Endothelial cell of umbilical vein (primary cell): ENCODE measurements at regions not wholly inside any gene's neighbourhood (a gene's known extent, or its start where the extent isn't known, plus 50 kb on each side); places are given as distances from the start of the nearest gene placed in this dataset.

ENCODE experiments used
- BruUV-seq: library from RNA; stranded (reverse); fragments of 400-500 nt; replicated peaks from 2 replicates; lab custom pipeline; 2021; lab: Mats Ljungman, UMichigan
- CTCF ChIA-PET: fragments of 300-600, 350-600 bp; sonication (Branson Sonifier 250); formaldehyde crosslinking; loops from one replicate; lab custom pipeline; 2021; ENCODE audit warnings: antibody characterized with exemption, inconsistent platforms; lab: Charles Lee
- POLR2A ChIA-PET: fragments of 300-600, 350-600 bp; sonication (Branson Sonifier 250); formaldehyde crosslinking; loops from one replicate; lab custom pipeline; 2021; ENCODE audit warnings: antibody characterized with exemption, inconsistent platforms; lab: Charles Lee
- DNase-seq: peaks from one replicate; pipeline ENCODE4 v3.0.0-alpha.2; 2011; ENCODE audit warnings: low read depth, low spot score
- FAIRE-seq: peaks from 2 replicates; lab custom pipeline; 2011; peaks lifted over from hg19 to GRCh38; lab: Jason Lieb, UNC
- H2AFZ ChIP-seq: 2 replicates; pipeline ENCODE4 v1.6.0; 2012; ENCODE audit warnings: low read depth, low read length, control low read depth, inconsistent platforms
- H3K27ac ChIP-seq: 2 replicates; pipeline ENCODE4 v1.5.1; 2011; ENCODE audit warnings: low read depth, mild to moderate bottlenecking, control low read depth, low read length, moderate library complexity; ENCODE audit not compliant: insufficient read depth
- H3K27me3 ChIP-seq, 2 experiments: 2 replicates each; pipeline versions ENCODE4 v1.6.0 to v1.6.1; 2011; ENCODE audit warnings: low read length in 2 of 2, mixed read lengths in 1 of 2; ENCODE audit not compliant: control insufficient read depth in 2 of 2, insufficient read depth in 2 of 2
- H3K36me3 ChIP-seq, 2 experiments: 2 replicates in 1 of 2; 3 replicates in 1 of 2; pipeline ENCODE4 v1.5.1; 2011; ENCODE audit warnings: low read length in 2 of 2, mild to moderate bottlenecking in 1 of 2, moderate library complexity in 1 of 2; ENCODE audit not compliant: control insufficient read depth in 2 of 2, insufficient read depth in 2 of 2; ENCODE audit errors: extremely low read depth in 1 of 2
- H3K4me1 ChIP-seq: 3 replicates; pipeline ENCODE4 v1.5.1; 2011; ENCODE audit warnings: mild to moderate bottlenecking, low read length; ENCODE audit not compliant: control insufficient read depth, insufficient read depth; ENCODE audit errors: extremely low read depth
- H3K4me2 ChIP-seq: 2 replicates; pipeline ENCODE4 v1.6.1; 2011; ENCODE audit warnings: low read length, control low read depth, mixed read lengths; ENCODE audit not compliant: insufficient read depth
- H3K4me3 ChIP-seq, 3 experiments: fragments of 200-600 bp in 1 of 3; sonication (generic), shearing (Covaris generic) in 1 of 3; replicated peaks in 1 of 3; 2 replicates each; pipeline ENCODE4 v1.5.1; 2011 to 2016; ENCODE audit warnings: control low read depth in 3 of 3, low read length in 3 of 3, mild to moderate bottlenecking in 2 of 3, inconsistent platforms in 1 of 3, low read depth in 1 of 3, moderate library complexity in 1 of 3; ENCODE audit not compliant: insufficient read depth in 1 of 3
- H3K79me2 ChIP-seq: 2 replicates; pipeline ENCODE4 v1.6.0; 2012; ENCODE audit warnings: low read length, inconsistent platforms; ENCODE audit not compliant: control insufficient read depth, insufficient read depth
- H3K9ac ChIP-seq: replicated peaks from 2 replicates; pipeline ENCODE3; 2011; ENCODE audit warnings: low read length, control low read depth; ENCODE audit not compliant: insufficient read depth; ENCODE audit errors: extremely low read depth
- H3K9me1 ChIP-seq: replicated peaks from 3 replicates; pipeline ENCODE4 v1.6.0; 2011; ENCODE audit warnings: mild to moderate bottlenecking, low read length; ENCODE audit not compliant: control insufficient read depth, insufficient read depth; ENCODE audit errors: extremely low read depth
- H3K9me3 ChIP-seq: replicated peaks from 2 replicates; pipeline ENCODE4 v1.5.1; 2012; ENCODE audit warnings: low read length, inconsistent platforms; ENCODE audit not compliant: control insufficient read depth, insufficient read depth
- H4K20me1 ChIP-seq: replicated peaks from 2 replicates; pipeline ENCODE3; 2011; ENCODE audit warnings: mild to moderate bottlenecking, low read length; ENCODE audit not compliant: control insufficient read depth, insufficient read depth; ENCODE audit errors: extremely low read depth
- EZH2 ChIP-seq: IDR thresholded peaks from 2 replicates; pipeline ENCODE4 v1.6.1; 2012; ENCODE audit warnings: borderline replicate concordance, low read depth, mild to moderate bottlenecking, moderate library complexity, low read length, inconsistent platforms; ENCODE audit not compliant: severe bottlenecking
- FOS ChIP-seq: IDR thresholded peaks from 2 replicates; pipeline ENCODE4 v1.6.1; 2011; ENCODE audit warnings: mild to moderate bottlenecking, low read length, moderate library complexity, borderline replicate concordance; ENCODE audit not compliant: insufficient read depth
- GATA2 ChIP-seq: IDR thresholded peaks from 2 replicates; pipeline ENCODE4 v1.7.0; 2011; ENCODE audit warnings: low read depth, mild to moderate bottlenecking, moderate library complexity, mixed read lengths, low read length; ENCODE audit not compliant: insufficient read length, insufficient read depth
- JUN ChIP-seq: IDR thresholded peaks from 2 replicates; pipeline ENCODE4 v1.6.1; 2011; ENCODE audit warnings: borderline replicate concordance, low read depth; ENCODE audit not compliant: insufficient read length, insufficient read depth
- MAX ChIP-seq: IDR thresholded peaks from 2 replicates; pipeline ENCODE4 v1.6.1; 2011; ENCODE audit not compliant: insufficient read depth, insufficient read length
- MYC ChIP-seq: IDR thresholded peaks from one replicate; pipeline ENCODE4 v1.6.1; 2011; ENCODE audit warnings: mild to moderate bottlenecking, low read depth, low read length
- POLR2A ChIP-seq: IDR thresholded peaks from 2 replicates; pipeline ENCODE4 v1.6.1; 2012; ENCODE audit warnings: low read depth, mild to moderate bottlenecking, control low read depth, low read length
- POLR2AphosphoS5 ChIP-seq: IDR thresholded peaks from 2 replicates; pipeline ENCODE4 v1.6.1; 2012; ENCODE audit warnings: low read depth, mild to moderate bottlenecking, control low read depth, low read length, moderate library complexity; ENCODE audit not compliant: insufficient read depth
- dilution Hi-C: fragments of 300-500 bp; cut with MboI; formaldehyde crosslinking; loops from one replicate; pipeline ENCODE4 v1.15.0; 2019; ENCODE audit warnings: low sequenced_read_pairs; ENCODE audit not compliant: extremely low pct_ligation_motif_present
- intact Hi-C: fragments of 100-400 bp; cut with micrococcal nuclease; formaldehyde crosslinking; loops from one replicate; pipeline ENCODE4 v1.10.0; 2022
- TF ChIP-seq, protein P1 (sequence below), 2 donors: IDR thresholded peaks; 1 replicate in 1 of 2; 2 replicates in 1 of 2; pipeline ENCODE4 v1.5.1; 2011; ENCODE audit warnings: low read length in 2 of 2, mild to moderate bottlenecking in 2 of 2, moderate library complexity in 2 of 2, control low read depth in 1 of 2, inconsistent platforms in 1 of 2, low read depth in 1 of 2; ENCODE audit not compliant: insufficient read depth in 1 of 2; ENCODE audit errors: extremely low read depth in 1 of 2

DNA sequence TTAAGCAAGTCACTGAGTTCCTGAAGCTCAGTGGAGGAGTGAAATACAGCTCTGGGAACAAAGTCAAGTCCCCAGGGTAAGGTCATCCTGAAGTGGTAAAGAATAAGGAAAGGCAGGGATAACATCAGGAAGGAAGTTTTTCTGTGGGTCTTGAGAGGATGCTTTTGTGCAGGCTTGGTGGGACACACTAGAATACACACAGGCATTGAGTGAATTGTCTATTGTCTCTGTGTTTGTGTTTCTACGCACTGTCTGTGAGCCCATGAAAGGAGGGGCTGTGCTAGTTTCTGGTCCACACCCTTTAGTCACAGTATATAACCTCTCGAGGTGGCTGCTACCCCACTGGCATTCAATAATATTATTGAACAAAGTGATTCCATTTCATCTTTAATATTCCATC, 95.8 kb upstream of the ABCB5 start:
- no peaks in the 10 kb centered on the region for H3K36me3 ChIP-seq
- intact Hi-C loops: loop anchor here (1.0 to 10.0 kb wide), 2 partner anchors 305 to 361 kb away; partner anchors contain the start of gene MACC1
- CTCF ChIA-PET: interaction anchor here (1.3 to 2.1 kb wide), 4 partner anchors 10 to 772 kb away, joined by 3 to 8 read pairs (median 5); no protein-coding TSS in a partner anchor
- H3K4me2 ChIP-seq: peak overlapping the region; percentile 8
- FAIRE-seq (no peak), DNase-seq (peak; percentile 48)
- H3K9me1 ChIP-seq: no peaks in the 10 kb centered on the region
- no peak for TF ChIP-seq POLR2A
- TF ChIP-seq MYC: no peak
- no peak for TF ChIP-seq POLR2AphosphoS5
- no peak for TF ChIP-seq EZH2
- TF ChIP-seq GATA2: no peak
- no peak for TF ChIP-seq FOS
- TF ChIP-seq JUN: no peak
- TF ChIP-seq, protein P1, sequence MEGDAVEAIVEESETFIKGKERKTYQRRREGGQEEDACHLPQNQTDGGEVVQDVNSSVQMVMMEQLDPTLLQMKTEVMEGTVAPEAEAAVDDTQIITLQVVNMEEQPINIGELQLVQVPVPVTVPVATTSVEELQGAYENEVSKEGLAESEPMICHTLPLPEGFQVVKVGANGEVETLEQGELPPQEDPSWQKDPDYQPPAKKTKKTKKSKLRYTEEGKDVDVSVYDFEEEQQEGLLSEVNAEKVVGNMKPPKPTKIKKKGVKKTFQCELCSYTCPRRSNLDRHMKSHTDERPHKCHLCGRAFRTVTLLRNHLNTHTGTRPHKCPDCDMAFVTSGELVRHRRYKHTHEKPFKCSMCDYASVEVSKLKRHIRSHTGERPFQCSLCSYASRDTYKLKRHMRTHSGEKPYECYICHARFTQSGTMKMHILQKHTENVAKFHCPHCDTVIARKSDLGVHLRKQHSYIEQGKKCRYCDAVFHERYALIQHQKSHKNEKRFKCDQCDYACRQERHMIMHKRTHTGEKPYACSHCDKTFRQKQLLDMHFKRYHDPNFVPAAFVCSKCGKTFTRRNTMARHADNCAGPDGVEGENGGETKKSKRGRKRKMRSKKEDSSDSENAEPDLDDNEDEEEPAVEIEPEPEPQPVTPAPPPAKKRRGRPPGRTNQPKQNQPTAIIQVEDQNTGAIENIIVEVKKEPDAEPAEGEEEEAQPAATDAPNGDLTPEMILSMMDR (IDR thresholded peaks at IDR 0.05; ENCODE audit: extremely low read depth in 1 of 2, insufficient read depth in 1 of 2, low read depth in 1 of 2, low read length in 2 of 2): no peak
- TF ChIP-seq MAX: no peak
- dilution Hi-C loops: no loop called here
- no peaks in the 10 kb centered on the region for H3K9me3 ChIP-seq
- no peaks in the 10 kb centered on the region for H3K79me2 ChIP-seq
- no peak overlapping the region for H3K27ac ChIP-seq
- no peaks in the 10 kb centered on the region for H3K27me3 ChIP-seq
- no peak overlapping the region for H3K4me3 ChIP-seq
- no TSS peak for BruUV-seq
- POLR2A ChIA-PET: no interaction called here
- no peak overlapping the region for H3K9ac ChIP-seq
- peaks cover 25% of the 10 kb centered on the region for H3K4me1 ChIP-seq
- H4K20me1 ChIP-seq: no peaks in the 10 kb centered on the region
- peak overlapping the region; percentile 64 for H2AFZ ChIP-seq
